ENCODE measurements at regions not wholly inside any gene's neighbourhood (a gene's known extent, or its start where the extent isn't known, plus 50 kb on each side); places are given as distances from the start of the nearest gene placed in this dataset.

GRCh38 chr2:236934656-236935055, 151.0 kb upstream of the COPS8 start:
- DNase-seq (ENCODE audit: extremely low spot score, insufficient read length, low read depth) (no peak), FAIRE-seq (no peak)

GRCh38 chr2:236935083-236935482, 150.6 kb upstream of the COPS8 start:
- DNase-seq (ENCODE audit: extremely low spot score, insufficient read length, low read depth) (no peak), FAIRE-seq (no peak)

GRCh38 chr2:236935631-236936445, 149.9 kb upstream of the COPS8 start:
- DNase-seq (ENCODE audit: extremely low spot score, insufficient read length, low read depth), result no peak

GRCh38 chr2:236936446-236936940, 149.2 kb upstream of the COPS8 start:
- no peak for DNase-seq (ENCODE audit: extremely low spot score, insufficient read length, low read depth)
- FAIRE-seq, result no peak

More at GRCh38 chr2:236935631-236936445, 149.9 kb upstream of the COPS8 start:
- FAIRE-seq, result no peak

GRCh38 chr2:236938126-236938525, 147.6 kb upstream of the COPS8 start:
- FAIRE-seq (no peak), DNase-seq (ENCODE audit: extremely low spot score, insufficient read length, low read depth) (no peak)

- no peak for FAIRE-seq
- DNase-seq (ENCODE audit: extremely low spot score, insufficient read length, low read depth), result no peak
Observed at GRCh38 chr2:236939271-236939670, 146.4 kb upstream of the COPS8 start.

GRCh38 chr2:236939721-236940231, 145.9 kb upstream of the COPS8 start:
- no peak for FAIRE-seq

GRCh38 chr2:236940497-236940896, 145.2 kb upstream of the COPS8 start:
- no peak for FAIRE-seq
- DNase-seq (ENCODE audit: extremely low spot score, insufficient read length, low read depth), result no peak

More at GRCh38 chr2:236939721-236940231, 145.9 kb upstream of the COPS8 start:
- DNase-seq (ENCODE audit: extremely low spot score, insufficient read length, low read depth), result no peak

GRCh38 chr2:236940916-236941520, 144.7 kb upstream of the COPS8 start:
- DNase-seq (ENCODE audit: extremely low spot score, insufficient read length, low read depth) (no peak), FAIRE-seq (no peak)

- DNase-seq (ENCODE audit: extremely low spot score, insufficient read length, low read depth) (no peak), FAIRE-seq (no peak)
Observed at GRCh38 chr2:236941551-236941950, 144.1 kb upstream of the COPS8 start.

- DNase-seq (ENCODE audit: extremely low spot score, insufficient read length, low read depth) (no peak), FAIRE-seq (no peak)
Observed at GRCh38 chr2:236942554-236942953, 143.1 kb upstream of the COPS8 start.

- FAIRE-seq, result no peak
- DNase-seq (ENCODE audit: extremely low spot score, insufficient read length, low read depth), result no peak
Observed at GRCh38 chr2:236943068-236943467, 142.6 kb upstream of the COPS8 start.

- DNase-seq (ENCODE audit: extremely low spot score, insufficient read length, low read depth) (no peak), FAIRE-seq (no peak)
Observed at GRCh38 chr2:236943841-236944513, 141.7 kb upstream of the COPS8 start.

GRCh38 chr2:236944561-236944960, 141.1 kb upstream of the COPS8 start:
- FAIRE-seq (no peak), DNase-seq (ENCODE audit: extremely low spot score, insufficient read length, low read depth) (no peak)

GRCh38 chr2:236945431-236946016, 140.2 kb upstream of the COPS8 start:
- DNase-seq (ENCODE audit: extremely low spot score, insufficient read length, low read depth) (no peak), FAIRE-seq (no peak)

GRCh38 chr2:236946871-236947270, 138.8 kb upstream of the COPS8 start:
- DNase-seq (ENCODE audit: extremely low spot score, insufficient read length, low read depth) (no peak), FAIRE-seq (no peak)

GRCh38 chr2:236947294-236947693, 138.4 kb upstream of the COPS8 start:
- DNase-seq (ENCODE audit: extremely low spot score, insufficient read length, low read depth), result no peak
- no peak for FAIRE-seq

GRCh38 chr2:236947896-236948295, 137.8 kb upstream of the COPS8 start:
- FAIRE-seq, result no peak
- DNase-seq (ENCODE audit: extremely low spot score, insufficient read length, low read depth), result no peak

GRCh38 chr2:236949089-236949905, 136.4 kb upstream of the COPS8 start:
- no peak for FAIRE-seq
- no peak for DNase-seq (ENCODE audit: extremely low spot score, insufficient read length, low read depth)

All from GM18507 (cell line).